Fibroblast of upper back skin (primary cell): ENCODE measurements at regions not wholly inside any gene's neighbourhood (a gene's known extent, or its start where the extent isn't known, plus 50 kb on each side); places are given as distances from the start of the nearest gene placed in this dataset.
"Not testable (repeated sequence)": the region's sequence is repeated elsewhere in the genome, so short reads cannot be mapped to it uniquely, and the experiment has no call there.

Source experiments
- DNase-seq: peaks from one replicate; pipeline ENCODE4 v3.0.0-alpha.2; 2013

DNA sequence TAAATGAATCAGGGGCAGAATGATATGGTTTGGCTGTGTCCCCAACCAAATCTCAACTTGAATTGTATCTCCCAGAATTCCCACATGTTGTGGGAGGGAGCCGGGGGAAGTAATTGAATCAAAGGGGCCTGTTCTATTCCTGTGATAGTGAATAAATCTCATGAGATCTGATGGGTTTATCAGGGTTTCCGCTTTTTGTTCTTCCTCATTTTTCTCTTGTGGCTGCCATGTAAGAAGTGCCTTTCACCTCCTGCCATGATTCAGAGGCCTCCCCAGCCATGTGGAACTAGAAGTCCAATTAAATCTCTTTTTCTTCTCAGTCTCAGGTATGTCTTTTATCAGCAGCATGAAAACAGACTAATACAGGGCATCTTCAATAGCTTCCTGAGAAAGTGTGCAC lies 107.0 kb downstream of the OTUD1 start:
- not testable (repeated sequence) for DNase-seq

DNA sequence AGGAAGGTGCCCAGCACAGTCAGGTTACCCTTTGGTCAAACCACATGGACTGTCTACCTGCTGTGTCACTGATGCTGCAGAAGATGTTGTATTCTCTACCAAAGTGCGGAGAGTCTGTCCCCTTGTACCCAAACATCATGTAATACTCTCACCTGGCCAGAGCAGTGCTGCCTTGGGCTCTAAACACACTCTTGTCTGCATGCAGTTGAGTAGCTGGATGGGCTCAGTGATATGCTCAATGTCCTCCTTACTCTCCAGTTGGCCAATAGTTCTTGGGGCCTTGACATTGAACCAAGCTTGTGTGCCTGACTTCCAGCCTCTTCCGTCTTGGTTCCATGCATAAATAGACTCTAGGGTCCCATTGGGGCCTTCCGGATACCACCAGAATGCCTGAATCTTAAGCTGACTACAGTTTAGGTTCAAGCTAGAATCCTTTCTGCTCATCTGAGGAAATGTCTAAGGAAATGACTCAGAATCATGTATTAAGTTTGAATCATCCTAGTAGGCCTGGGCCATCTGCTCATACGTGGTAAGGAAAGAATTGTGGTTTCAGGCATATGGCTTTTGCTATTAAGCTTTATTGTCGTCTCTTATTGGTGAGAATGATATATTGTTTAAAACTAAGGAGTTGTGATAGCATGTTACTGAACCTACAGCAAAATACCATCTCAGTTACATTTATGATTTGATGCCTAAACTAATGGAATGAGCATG lies 118.0 kb downstream of the OTUD1 start:
- peak; percentile 91 for DNase-seq

DNA sequence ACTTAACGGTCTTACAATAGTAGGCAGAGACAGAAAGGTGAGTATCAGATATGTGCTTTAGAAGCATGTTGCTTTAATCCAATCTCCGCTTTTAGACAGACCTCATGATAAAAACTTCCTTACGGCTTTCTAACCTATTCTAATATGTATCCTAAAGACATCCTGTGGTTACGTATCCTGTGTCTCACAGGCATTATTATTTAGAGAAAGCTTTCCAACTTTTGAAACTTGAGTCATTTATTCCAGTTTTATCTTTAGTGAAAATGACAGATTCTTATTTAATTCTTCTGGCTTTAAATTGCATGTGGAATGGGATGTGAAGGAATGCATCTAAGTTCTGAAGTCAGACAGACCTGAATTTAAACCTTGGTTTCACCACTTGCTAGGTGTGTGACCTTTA lies 118.9 kb downstream of the OTUD1 start:
- peak; percentile 59 for DNase-seq

DNA sequence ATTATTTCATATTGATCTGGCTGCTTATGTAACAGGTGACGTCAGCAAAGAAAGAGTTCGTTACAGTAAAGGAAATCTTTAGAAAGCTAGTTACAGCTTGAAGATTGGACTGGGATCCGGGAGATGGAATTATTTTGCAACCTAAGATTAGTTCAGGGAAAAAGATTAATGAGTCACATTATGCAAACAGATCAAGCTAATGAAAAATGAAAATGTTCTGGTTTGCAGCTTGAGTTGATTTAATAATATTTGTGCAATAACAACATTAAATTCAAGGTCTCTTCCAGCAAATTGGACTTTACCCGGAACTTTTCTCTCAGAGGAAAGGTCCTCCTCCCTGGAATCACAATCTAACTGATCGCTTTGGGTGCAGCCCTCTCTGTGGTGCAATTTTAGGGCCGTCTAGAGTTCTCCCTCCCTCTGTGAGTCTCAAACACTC lies 119.5 kb downstream of the OTUD1 start:
- peak; percentile 18 for DNase-seq

DNA sequence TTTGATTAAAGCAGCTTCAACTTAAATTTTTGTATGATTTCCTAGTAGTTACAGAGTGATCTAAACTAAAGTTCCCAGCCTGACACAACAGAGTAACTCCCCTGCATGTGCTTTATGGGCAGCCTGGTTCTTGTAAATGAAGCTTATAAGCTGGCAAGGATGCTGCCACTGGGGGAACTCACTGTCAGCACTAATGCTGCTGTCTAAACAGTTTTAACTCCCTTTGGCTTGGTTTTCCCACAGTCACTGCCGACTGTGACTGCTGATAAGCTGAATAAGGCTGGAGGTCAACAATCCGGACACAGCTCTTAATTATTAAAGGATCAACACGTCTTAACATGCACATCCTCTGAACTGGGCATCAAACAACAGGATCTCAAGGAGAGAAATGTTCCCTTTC lies 130.1 kb downstream of the OTUD1 start:
- no peak for DNase-seq

DNA sequence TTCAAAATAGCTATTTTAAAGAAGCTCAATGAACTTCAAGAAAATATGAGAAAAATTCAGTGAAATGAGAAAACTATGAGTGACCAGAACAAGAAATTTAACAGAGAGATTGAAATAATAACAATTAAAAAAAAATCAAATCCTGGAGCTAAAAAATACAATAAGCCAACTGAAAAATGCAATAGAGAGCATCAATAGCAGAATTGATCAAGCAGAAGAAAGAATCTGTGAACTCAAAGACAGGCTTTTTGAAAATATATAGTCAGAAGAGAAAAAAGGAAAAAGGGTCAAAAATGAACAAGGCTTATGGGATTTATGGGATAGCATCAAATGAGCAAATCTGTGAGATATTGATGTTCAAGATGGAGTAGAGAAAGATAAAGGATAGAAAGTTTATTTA lies 133.0 kb downstream of the OTUD1 start:
- no peak for DNase-seq

DNA sequence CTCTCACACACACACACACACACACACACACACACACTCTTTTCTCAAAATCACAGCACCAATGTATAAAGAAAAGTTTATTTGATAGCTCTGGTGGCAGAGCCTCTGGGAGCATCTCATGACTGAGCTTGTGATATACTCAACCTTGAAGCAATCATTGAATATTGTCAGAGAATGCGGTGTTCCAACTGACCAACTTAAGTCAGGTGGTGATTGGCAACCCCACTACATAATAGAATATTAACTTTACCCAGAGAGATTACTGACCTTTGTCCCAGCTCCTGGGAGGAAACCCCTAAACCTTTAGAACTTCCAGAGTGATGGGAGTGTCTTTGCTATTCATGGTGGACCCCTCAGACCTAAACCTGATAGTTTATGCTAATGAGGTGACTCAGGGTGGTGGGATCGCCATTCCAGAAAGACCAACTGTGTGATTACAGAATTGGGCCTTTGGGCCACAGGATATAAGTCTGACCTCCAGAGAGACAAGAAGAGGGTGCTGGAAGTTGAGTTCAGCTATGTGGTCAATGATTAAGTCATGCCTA lies 143.1 kb downstream of the OTUD1 start:
- DNase-seq: no peak

DNA sequence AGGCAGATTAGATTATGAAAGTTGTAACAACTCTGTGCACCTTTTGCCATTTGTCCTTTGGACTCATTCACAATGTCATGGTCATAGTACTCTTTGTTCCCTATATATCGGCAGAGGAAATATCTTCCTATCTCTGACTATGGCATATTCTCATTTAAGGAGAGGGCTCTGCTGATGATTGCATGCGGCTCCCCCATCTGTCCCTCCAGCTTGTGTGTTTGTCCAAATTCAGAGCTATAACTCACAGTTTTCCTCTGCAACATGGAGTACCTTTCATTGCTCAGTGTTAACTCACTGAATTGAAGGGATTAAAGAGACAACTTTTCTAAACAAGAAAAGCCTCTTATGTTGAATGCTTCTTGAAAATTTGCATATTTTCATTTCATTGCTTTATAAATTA lies 145.5 kb downstream of the OTUD1 start:
- DNase-seq: no peak

DNA sequence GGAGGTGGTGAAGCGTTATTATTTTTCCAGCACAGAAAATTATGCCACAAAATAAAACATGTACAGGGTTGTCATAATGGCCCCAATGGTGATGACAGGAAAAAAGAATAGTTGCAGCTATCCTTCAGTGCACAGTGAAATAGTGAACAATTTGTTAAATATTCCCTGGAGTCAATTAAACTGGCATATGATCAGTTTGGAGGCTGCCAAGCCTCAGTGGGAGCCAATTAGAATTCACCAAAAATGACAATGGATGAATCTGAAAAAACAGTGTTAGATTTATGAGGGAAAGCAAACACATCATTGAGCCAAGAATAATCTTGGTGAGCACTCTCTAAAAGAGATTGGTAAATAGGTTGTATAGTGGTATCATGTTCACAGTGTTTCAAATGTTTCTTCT lies 146.3 kb downstream of the OTUD1 start:
- DNase-seq: no peak

DNA sequence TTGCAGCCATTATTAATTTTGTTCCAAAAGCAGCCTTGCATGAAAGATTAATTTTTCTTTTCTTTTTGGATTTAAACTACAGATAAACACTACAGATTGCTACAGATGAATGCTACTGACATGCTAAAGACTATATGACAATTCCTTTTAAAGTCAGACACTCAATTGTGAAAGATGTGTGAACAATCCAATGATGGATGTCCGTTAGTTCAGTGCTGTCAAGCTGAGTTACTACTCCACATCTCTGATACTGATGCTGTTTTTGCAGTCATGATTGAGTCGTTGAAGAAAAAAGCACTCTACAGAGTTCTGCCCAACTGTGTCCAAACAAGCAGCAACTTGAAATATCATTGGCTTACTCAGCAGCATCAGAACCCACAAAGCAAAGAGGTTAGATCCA lies 146.8 kb downstream of the OTUD1 start:
- no peak for DNase-seq

DNA sequence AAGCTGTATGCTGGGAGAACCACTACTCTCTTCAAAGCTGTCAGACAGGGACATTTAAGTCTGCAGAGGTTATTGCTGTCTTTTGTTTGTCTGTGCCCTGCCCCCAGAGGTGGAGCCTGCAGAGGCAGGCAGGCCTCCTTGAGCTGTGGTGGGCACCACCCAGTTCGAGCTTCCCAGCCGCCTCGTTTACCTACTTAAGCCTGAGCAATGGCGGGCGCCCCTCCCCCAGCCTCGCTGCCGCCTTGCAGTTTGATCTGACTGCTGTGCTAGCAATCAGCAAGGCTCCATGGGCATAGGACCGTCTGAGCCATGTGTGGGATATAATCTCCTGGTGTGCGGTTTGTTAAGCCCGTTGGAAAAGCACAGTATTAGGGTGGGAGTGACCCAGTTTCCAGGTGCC lies 156.4 kb downstream of the OTUD1 start:
- DNase-seq: not testable (repeated sequence)

DNA sequence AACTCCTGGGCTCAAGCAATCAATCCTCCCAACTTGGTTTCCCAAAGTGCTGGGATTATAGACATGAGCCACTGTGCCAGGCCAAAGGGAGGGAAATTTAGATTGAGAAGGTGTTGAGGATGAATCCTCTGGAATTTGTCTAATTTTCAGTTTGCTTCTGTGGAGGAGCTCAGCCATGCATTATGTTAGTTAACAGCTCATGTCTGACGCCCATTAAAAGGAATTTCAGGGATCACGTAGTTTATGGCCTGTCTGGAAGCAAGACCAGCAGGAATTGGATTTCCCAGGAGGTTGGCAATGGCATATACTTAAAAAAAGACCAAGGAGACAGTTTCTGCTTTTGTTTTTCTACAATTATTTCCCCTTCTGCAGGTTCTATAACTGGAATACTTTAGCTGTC lies 165.7 kb downstream of the OTUD1 start:
- no peak for DNase-seq

DNA sequence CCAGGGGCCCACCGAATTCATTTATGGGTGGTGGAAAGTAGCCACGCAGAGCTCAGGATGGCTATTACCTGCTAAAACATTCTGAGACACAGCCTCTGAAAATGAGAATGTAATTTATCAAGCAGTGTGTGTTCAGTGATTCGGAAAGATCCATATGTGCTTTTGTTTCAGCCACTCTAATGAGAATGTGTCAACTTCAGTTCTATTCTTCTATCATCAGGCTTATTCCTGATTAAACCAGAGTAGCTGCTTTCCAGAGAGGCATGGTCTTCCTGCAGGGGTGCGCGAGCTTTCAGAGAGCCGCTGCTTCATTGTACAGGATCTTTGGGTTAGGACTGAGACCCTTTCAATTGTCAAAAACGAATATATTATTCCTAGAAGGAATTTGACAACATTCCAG lies 167.6 kb downstream of the OTUD1 start:
- no peak for DNase-seq

DNA sequence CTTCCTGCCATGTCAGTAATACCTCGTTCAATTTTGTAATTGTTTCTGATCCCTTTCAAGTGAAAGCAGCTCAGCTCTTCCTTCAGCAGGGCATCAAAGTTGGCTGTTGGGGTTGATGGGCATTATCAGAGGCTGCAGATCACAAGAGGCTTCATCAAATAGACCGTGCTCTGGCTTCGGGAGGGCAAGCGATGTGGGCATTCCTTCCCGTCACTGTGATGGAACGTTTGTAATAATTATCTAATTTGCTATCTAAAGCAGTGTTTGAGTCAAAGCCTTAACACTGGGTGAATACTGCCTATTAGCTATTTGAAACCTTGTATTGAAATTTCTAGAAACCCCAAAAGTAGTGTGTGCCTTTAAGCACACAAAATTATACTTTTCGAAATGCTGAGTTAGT lies 170.1 kb downstream of the OTUD1 start:
- no peak for DNase-seq

DNA sequence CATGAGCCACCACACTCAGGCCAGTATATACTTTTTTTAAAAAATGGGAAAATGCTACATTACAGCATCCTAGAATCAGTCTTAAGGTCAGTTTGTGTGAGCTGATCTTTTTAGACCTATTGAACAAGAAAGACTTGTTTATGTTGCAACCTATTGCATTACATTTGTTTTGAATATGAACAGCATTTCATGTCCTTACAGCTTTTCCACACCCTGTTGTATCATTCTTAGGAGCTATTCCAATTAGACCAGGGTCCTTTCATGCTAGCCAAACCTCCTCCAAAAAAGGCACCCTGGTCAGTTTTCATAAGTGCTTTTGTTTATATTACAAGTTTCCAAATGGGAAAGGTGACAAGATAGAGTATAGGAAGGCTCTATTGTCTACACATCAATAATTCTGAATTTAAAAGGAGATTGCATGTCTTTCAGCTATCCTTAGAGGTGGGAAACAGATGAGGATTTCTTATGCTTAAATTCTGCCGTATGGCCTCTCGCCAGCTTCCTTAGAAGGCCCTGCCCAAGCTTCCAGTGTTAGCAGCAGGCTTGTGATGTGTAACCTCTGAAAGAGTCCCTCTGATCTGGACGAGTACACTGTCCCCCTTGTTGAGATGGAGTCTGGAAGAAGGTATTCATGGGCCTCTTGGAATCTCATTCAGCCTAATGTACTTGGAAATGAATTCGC lies 171.9 kb downstream of the OTUD1 start:
- no peak for DNase-seq

DNA sequence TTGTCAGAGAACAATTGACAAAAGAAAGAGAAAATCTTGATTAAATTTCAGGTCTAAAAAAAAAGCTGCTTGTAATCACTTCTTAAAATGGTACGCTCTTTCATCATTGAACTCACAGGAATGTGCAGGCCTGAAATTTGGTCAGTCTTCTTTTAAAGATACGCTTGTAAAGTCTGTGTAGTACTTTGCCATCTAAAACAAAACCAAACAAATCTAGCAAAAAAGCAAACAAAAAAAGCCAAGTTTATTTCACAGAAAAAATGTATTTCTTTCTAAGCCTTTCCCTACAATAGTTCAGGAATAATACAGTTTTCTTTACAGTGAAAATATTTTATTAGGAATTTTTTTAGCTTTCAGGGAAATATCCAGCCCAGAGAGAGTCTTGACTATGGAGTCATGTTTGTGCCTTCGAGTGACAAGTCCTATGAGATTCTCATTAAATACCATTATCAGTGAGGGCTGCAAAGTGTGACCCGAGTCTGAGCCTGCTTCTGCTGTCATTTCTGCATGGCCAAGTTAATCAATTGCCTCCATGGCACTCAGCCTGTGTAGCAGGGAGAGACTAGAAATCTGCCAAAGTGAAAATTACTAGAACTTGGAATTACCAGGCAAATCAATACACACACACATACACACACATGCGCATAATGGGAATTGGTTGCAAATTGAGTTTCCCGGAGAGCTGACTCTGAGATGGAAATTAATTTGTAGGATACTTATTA lies 172.6 kb downstream of the OTUD1 start:
- DNase-seq: no peak

DNA sequence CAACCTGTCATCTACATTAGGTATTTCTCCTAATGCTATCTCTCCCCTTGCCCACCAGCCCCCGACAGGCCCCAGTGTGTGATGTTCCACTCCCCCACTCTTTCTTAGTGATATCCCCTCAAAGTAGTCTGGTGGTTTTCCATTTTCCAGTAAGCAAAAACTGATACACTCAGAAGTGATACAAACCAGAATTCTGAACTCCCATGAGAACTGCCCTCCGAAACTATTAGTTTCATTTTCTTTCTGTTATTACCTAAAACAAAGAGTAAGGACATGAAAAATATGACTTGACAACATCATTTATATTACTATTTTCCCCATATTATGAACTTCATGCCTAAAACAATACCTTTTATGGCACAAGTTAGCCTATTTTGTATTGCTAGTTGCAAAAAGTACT lies 175.0 kb downstream of the OTUD1 start:
- no peak for DNase-seq

DNA sequence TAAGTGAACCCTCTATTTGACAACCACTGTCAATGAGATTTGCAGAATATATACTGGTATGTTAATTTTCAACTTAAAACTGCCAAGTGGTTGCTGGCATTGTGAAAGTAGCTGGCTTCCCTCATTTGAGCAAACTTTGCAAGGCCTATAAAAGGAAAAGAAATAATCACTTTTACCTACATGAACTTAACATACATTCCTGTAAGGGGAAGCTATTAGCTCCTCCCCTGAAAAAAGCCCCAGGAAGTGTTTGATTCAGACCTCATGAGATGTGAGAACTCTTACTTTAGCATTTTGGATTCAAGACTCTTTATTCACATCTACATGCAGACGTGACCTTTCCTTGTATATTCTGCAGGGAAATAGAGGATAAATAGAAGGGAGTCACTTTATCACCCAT lies 175.6 kb downstream of the OTUD1 start:
- no peak for DNase-seq

DNA sequence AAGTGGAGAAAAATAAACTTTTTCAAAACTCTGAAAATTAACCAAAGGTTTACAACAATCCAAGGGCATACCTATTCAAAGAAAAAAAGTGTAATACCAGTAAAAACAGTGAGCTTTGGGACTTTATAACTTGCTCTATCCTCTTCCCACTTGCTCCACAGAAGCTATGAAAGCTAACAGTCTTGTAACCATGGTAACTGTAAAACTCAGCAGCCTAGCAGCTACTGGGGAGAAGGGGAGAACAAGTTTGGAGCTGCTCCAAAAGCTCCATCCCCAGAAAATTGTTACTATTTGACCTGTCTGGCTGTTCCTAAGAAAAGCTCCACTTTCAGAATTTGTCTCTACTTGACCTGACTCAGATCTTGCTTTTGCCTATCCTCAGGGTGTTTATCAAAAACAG lies 191.5 kb downstream of the OTUD1 start:
- DNase-seq: no peak

DNA sequence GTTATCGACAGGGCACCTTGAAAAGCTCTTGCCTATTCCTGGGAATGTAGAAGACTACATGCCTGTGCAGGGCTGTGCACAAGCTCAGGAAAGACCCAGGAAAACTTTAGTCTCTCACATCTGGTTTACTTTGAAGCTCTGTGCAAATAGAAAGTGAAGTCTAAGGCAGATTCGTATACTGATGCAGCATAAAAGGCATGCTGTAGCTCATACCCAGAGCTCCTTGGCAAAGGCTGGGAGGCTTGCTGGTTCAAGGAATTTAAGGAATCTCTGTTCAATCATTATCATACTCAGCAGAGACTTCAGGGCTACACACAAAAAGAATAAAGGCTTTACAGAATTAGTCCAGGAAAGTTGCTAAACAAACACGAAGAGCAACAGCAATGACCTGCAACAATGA lies 192.0 kb downstream of the OTUD1 start:
- DNase-seq: peak; percentile 2

DNA sequence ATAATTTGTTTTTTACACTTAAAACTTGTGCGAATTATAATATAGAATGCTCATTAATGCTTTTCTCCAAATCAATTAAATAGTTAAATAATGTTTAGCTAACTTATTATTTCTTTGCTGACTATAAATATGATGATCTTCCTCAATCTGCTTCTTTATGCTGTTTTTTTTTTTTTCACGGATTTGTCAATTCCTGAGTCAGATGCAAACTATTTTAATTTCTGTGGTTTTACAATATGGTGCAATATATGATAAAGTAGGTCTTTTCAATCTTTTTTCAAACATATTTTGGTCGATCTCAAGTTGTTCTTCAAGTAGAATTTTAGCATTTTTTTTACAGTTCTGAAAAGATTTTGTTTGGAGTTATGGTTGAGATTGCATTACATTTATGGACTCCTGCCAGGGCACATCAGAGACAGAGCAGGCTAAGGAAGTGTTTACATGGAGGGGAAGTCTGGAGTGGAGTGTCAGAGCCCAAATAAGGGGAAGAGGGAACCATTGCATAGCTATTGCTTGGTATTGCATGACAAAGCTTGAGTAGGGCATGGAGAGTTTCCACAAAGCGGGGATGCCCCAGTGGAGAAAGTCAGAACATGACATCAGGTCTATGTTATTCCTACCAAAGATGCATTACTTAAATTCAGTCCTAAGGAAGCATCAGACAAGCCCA lies 204.4 kb downstream of the OTUD1 start:
- peak; percentile 55 for DNase-seq

DNA sequence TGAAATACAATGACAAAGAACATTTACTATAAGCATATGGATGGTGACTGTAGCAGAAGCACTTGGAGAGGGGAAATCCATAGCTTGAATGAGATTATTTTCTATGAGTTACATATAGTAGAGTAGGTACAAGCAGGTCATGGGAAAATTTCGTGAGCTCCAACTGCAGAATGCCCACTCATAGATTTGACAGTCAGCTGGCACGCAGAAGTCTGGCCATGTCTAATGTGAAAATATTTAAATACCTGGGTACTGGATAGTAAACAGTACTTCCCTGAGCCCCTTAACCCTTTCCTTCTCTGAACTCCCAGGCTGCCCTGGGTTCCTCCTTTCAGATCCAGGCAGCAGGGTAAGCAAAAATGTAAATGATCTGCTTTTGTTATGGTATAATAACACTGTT lies 209.7 kb downstream of the OTUD1 start:
- DNase-seq: no peak

DNA sequence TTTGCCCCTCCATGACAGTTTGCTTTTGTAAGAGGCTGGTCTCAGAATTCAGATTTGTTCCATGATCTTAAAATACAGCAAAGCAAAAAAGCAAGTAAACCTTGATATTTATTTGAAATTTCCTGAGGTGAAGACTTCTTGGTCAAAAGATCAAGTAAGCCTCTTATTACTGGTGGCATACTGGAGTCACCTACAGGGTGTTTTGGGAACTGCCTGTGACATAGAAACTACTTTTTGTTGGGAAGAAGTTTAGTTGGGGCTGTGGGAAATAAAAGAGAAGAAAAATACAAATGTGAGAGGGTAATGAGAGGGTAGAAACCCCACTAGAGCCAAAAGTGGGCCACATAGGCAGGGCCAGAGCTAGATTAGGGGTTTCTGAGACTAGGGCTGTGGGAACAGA lies 217.9 kb downstream of the OTUD1 start:
- DNase-seq: peak; percentile 1
